Neuronal stem cell (in vitro differentiated cells): ENCODE measurements at regions not wholly inside any gene's neighbourhood (a gene's known extent, or its start where the extent isn't known, plus 50 kb on each side); places are given as distances from the start of the nearest gene placed in this dataset.
A peak's percentile ranks its signal among the peaks of the same experiment; 100 is the strongest.

ENCODE experiments used
- DNase-seq: peaks from one replicate; pipeline ENCODE4 v3.0.0-alpha.2; 2013; ENCODE audit warnings: low spot score
- H2AFZ ChIP-seq: one replicate; pipeline ENCODE4 v1.6.1; 2013; ENCODE audit warnings: mild to moderate bottlenecking, low read length, inconsistent platforms
- H2AK5ac ChIP-seq: 2 replicates; pipeline ENCODE4 v1.6.1; 2013; ENCODE audit warnings: low read depth, mild to moderate bottlenecking, inconsistent platforms, low read length, moderate library complexity, mixed read lengths
- H2BK120ac ChIP-seq: 2 replicates; pipeline ENCODE4 v1.6.1; 2013; ENCODE audit warnings: low read depth, mild to moderate bottlenecking, inconsistent platforms, low read length, moderate library complexity, mixed read lengths
- H2BK12ac ChIP-seq: one replicate; pipeline ENCODE4 v1.6.1; 2013; ENCODE audit warnings: low read length, inconsistent platforms
- H2BK15ac ChIP-seq: 2 replicates; pipeline ENCODE4 v1.6.1; 2013; ENCODE audit warnings: mild to moderate bottlenecking, low read length, inconsistent platforms, mixed read lengths
- H2BK5ac ChIP-seq: one replicate; pipeline ENCODE4 v1.6.1; 2013; ENCODE audit warnings: inconsistent platforms, mild to moderate bottlenecking, low read length, moderate library complexity
- H3K14ac ChIP-seq: one replicate; pipeline ENCODE4 v1.6.1; 2013; ENCODE audit warnings: low read length, inconsistent platforms
- H3K18ac ChIP-seq: 2 replicates; pipeline ENCODE4 v1.6.1; 2013; ENCODE audit warnings: low read length, inconsistent platforms
- H3K23ac ChIP-seq: 2 replicates; pipeline ENCODE4 v1.6.1; 2013; ENCODE audit warnings: low read depth, mild to moderate bottlenecking, mixed read lengths, low read length, inconsistent platforms; ENCODE audit not compliant: poor library complexity
- H3K27ac ChIP-seq: replicated peaks from 3 replicates; pipeline ENCODE4 v1.5.1; 2013; ENCODE audit warnings: low read length, inconsistent platforms
- H3K27me3 ChIP-seq, 3 experiments: 2 replicates each; pipeline ENCODE4 v1.6.1; 2013; ENCODE audit warnings: low read length in 3 of 3, mild to moderate bottlenecking in 2 of 3, inconsistent platforms in 1 of 3, low read depth in 1 of 3, mixed read lengths in 1 of 3, moderate library complexity in 1 of 3; ENCODE audit not compliant: control insufficient read depth in 3 of 3, insufficient read depth in 3 of 3
- H3K36me3 ChIP-seq, 2 donors: replicated peaks in 1 of 2; 2 replicates each; pipeline ENCODE4 v1.6.1; 2013; ENCODE audit warnings: low read length in 2 of 2; ENCODE audit not compliant: control insufficient read depth in 2 of 2, insufficient read depth in 2 of 2
- H3K4ac ChIP-seq: 2 replicates; pipeline ENCODE4 v1.6.1; 2013; ENCODE audit warnings: inconsistent platforms, mild to moderate bottlenecking, low read length, moderate library complexity
- H3K4me1 ChIP-seq, 2 donors: 1 replicate in 1 of 2; 2 replicates in 1 of 2; pipeline ENCODE4 v1.6.1; 2013; ENCODE audit warnings: low read length in 2 of 2, low read depth in 1 of 2; ENCODE audit not compliant: control insufficient read depth in 2 of 2, insufficient read depth in 1 of 2
- H3K4me2 ChIP-seq: one replicate; pipeline ENCODE4 v1.6.1; 2013; ENCODE audit warnings: mild to moderate bottlenecking, low read length, inconsistent platforms; ENCODE audit not compliant: insufficient read depth, poor library complexity, severe bottlenecking
- H3K4me3 ChIP-seq, 2 donors: 2 replicates each; pipeline ENCODE4 v1.5.1; 2013; ENCODE audit warnings: low read length in 2 of 2, mild to moderate bottlenecking in 2 of 2, inconsistent platforms in 1 of 2, moderate library complexity in 1 of 2
- H3K79me1 ChIP-seq: one replicate; pipeline ENCODE4 v1.6.1; 2013; ENCODE audit warnings: low read depth, mild to moderate bottlenecking, inconsistent platforms, low read length, moderate library complexity
- H3K9ac ChIP-seq: one replicate; pipeline ENCODE4 v1.6.1; 2013; ENCODE audit warnings: mild to moderate bottlenecking, low read depth, low read length, inconsistent platforms; ENCODE audit not compliant: poor library complexity
- H3K9me3 ChIP-seq, 2 donors: replicated peaks in 1 of 2; 2 replicates each; pipeline versions ENCODE3 to v1.6.1; 2013; ENCODE audit warnings: low read length in 2 of 2, mild to moderate bottlenecking in 2 of 2, inconsistent platforms in 1 of 2, low read depth in 1 of 2, mixed read lengths in 1 of 2, moderate library complexity in 1 of 2; ENCODE audit not compliant: control insufficient read depth in 2 of 2, insufficient read depth in 1 of 2
- H4K8ac ChIP-seq: one replicate; pipeline ENCODE4 v1.6.1; 2013; ENCODE audit warnings: low read depth, mild to moderate bottlenecking, inconsistent platforms, low read length, moderate library complexity
- H4K91ac ChIP-seq: one replicate; pipeline ENCODE4 v1.6.1; 2013; ENCODE audit warnings: low read length, low read depth, mild to moderate bottlenecking, inconsistent platforms; ENCODE audit not compliant: poor library complexity
- WGBS, 2 donors: extraction: QIAGEN DNeasy Blood & Tissue Kit; methylation state at CpG; one replicate each; pipeline ENCODE4 v1.1.7; 2013; ENCODE audit warnings: missing lambda C conversion rate in 2 of 2, mixed read lengths in 1 of 2; ENCODE audit not compliant: insufficient read length in 2 of 2, insufficient replicate concordance in 1 of 2; ENCODE audit errors: extremely low coverage in 2 of 2; 5-methylcytosine and 5-hydroxymethylcytosine counted together

- Histone ChIP-seq H3K9ac (no peak overlapping the region), H3K79me1 (no peaks in the 10 kb centered on the region), H3K4me2 (no peak overlapping the region), H4K8ac (no peak overlapping the region), H2BK15ac (no peak overlapping the region), H3K27ac (no peak overlapping the region), H3K4me1 (peaks cover 0 to 11% of the 10 kb centered on the region in 2 donors), H2AFZ (no peak overlapping the region), H3K18ac (no peak overlapping the region), H3K9me3 (no peaks in the 10 kb centered on the region), H3K4me3 (no peak overlapping the region), H3K36me3 (no peaks in the 10 kb centered on the region), H2BK12ac (no peak overlapping the region), H2BK5ac (no peak overlapping the region), H3K23ac (no peak overlapping the region), H2AK5ac (no peak overlapping the region), H3K4ac (no peak overlapping the region), H4K91ac (no peak overlapping the region), H3K14ac (no peak overlapping the region), H2BK120ac (no peak overlapping the region), H3K27me3 (no peaks in the 10 kb centered on the region)
- peak; percentile 21 for DNase-seq
- WGBS, 2 donors = 100% methylated on average over 1 of the region's 3 CpGs; no CpG with 5 or more reads in 1 of the 2 donors
These were observed 1331.1 kb upstream of the ADGRL3 start for GRCh38 chr4:59869056-59869455.

DNA sequence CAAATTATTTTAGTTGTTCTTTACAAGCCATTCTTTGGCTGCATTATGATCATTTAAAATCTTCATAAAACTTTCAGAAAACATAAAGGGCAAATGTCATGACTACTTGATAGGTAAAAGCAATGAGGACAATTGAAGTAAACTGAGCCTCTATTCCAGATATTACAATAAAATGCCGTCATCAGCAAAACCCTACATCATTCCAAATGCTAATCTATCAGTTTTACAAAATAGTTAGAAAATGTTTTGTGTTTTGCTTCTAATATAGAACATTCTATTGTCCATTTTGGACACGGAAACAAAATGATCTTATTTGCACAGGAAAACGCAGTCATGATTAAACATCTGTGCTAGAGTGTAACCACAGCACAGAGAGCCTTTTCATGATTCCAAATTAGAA, 1330.6 kb upstream of the ADGRL3 start:
- no peaks in the 10 kb centered on the region for H3K79me1 ChIP-seq
- no peak overlapping the region for H2BK5ac ChIP-seq
- no peak overlapping the region for H4K8ac ChIP-seq
- no peak overlapping the region for H2BK120ac ChIP-seq
- no peak overlapping the region for H3K4ac ChIP-seq
- H3K4me1 ChIP-seq = peaks cover 0 to 11% of the 10 kb centered on the region in 2 donors
- H2BK15ac ChIP-seq = no peak overlapping the region
- no peak for DNase-seq
- no peak overlapping the region for H4K91ac ChIP-seq
- H2AFZ ChIP-seq = no peak overlapping the region
- H3K9ac ChIP-seq = no peak overlapping the region
- H3K27ac ChIP-seq = no peak overlapping the region
- no peak overlapping the region for H2BK12ac ChIP-seq
- no peak overlapping the region for H3K4me3 ChIP-seq
- no peaks in the 10 kb centered on the region for H3K9me3 ChIP-seq
- H3K27me3 ChIP-seq = no peaks in the 10 kb centered on the region
- no peak overlapping the region for H3K18ac ChIP-seq
- no CpG with 5 or more reads among the region's 3 CpGs for WGBS, 2 donors
- H3K23ac ChIP-seq = no peak overlapping the region
- H3K36me3 ChIP-seq = no peaks in the 10 kb centered on the region
- H3K4me2 ChIP-seq = no peak overlapping the region
- no peak overlapping the region for H2AK5ac ChIP-seq
- no peak overlapping the region for H3K14ac ChIP-seq

DNA sequence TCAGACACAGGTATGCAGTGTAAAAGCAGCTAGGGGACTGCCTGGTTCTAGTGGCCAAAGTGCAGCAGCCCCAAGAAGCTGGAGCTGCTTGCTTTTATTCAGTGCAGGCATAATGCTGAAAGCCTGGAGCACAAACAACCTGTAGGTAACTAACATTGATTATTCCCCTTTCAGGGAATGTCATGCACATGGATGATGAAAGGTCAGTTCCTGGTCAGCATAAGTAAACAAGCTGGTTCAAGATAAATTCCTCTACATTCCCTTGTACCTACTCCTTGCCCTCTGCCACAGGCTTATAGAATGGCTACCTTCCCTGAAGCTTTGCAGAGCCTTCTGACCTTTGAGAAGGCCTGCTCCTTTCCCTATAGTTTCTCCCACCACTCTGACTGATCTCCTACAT, 1318.5 kb upstream of the ADGRL3 start:
- no peak overlapping the region for H3K14ac ChIP-seq
- H2BK15ac ChIP-seq = no peak overlapping the region
- no peak for DNase-seq
- no peak overlapping the region for H3K23ac ChIP-seq
- no peak overlapping the region for H3K4ac ChIP-seq
- H3K36me3 ChIP-seq = no peaks in the 10 kb centered on the region
- no peak overlapping the region for H2AFZ ChIP-seq
- H2BK5ac ChIP-seq = no peak overlapping the region
- H3K4me1 ChIP-seq = no peaks in the 10 kb centered on the region
- no peak overlapping the region for H4K8ac ChIP-seq
- no peak overlapping the region for H3K27ac ChIP-seq
- H2BK12ac ChIP-seq = no peak overlapping the region
- H3K79me1 ChIP-seq = no peaks in the 10 kb centered on the region
- H4K91ac ChIP-seq = no peak overlapping the region
- no peaks in the 10 kb centered on the region for H3K27me3 ChIP-seq
- H2AK5ac ChIP-seq = no peak overlapping the region
- H3K9ac ChIP-seq = no peak overlapping the region
- H3K4me2 ChIP-seq = no peak overlapping the region
- no peak overlapping the region for H3K18ac ChIP-seq
- no peak overlapping the region for H2BK120ac ChIP-seq
- no peaks in the 10 kb centered on the region for H3K9me3 ChIP-seq
- no peak overlapping the region for H3K4me3 ChIP-seq

DNA sequence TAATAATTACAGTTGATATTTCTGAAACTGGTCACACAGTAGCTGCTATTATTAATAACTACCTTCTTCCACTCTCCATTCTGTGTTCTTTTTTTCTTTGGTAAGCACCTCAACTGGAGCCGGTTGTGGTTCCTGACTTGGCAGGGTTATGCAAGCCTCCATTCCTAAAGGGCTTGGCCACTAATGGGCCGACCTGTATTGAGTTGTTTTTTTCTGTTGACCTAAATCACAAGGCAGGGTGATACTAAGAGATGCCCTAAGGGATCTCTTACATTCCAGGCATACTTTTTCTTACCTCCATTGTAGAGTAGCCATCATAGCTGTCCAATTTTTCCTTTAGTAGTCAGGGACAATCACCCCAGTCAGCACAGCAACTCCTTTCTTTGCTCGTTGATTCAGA, 1295.8 kb upstream of the ADGRL3 start:
- no peak overlapping the region for H3K4me2 ChIP-seq
- no peak for DNase-seq
- H3K4me1 ChIP-seq = peaks cover 0 to 1% of the 10 kb centered on the region in 2 donors
- H4K8ac ChIP-seq = no peak overlapping the region
- no peaks in the 10 kb centered on the region for H3K27me3 ChIP-seq
- no peaks in the 10 kb centered on the region for H3K79me1 ChIP-seq
- H3K9me3 ChIP-seq = no peaks in the 10 kb centered on the region
- H2BK12ac ChIP-seq = no peak overlapping the region
- no peak overlapping the region for H2BK15ac ChIP-seq
- no peak overlapping the region for H2AFZ ChIP-seq
- no CpG with 5 or more reads among the region's 3 CpGs for WGBS, 2 donors
- H4K91ac ChIP-seq = no peak overlapping the region
- H2BK5ac ChIP-seq = no peak overlapping the region
- H3K9ac ChIP-seq = no peak overlapping the region
- H3K23ac ChIP-seq = no peak overlapping the region
- H2BK120ac ChIP-seq = no peak overlapping the region
- H3K18ac ChIP-seq = no peak overlapping the region
- H3K4ac ChIP-seq = no peak overlapping the region
- no peak overlapping the region for H3K27ac ChIP-seq
- no peak overlapping the region for H3K4me3 ChIP-seq
- no peak overlapping the region for H2AK5ac ChIP-seq
- H3K36me3 ChIP-seq = no peaks in the 10 kb centered on the region
- H3K14ac ChIP-seq = no peak overlapping the region
